NCI-H446 (cell line): ENCODE measurements at regions not wholly inside any gene's neighbourhood (a gene's known extent, or its start where the extent isn't known, plus 50 kb on each side); places are given as distances from the start of the nearest gene placed in this dataset.

Experiments
- DNase-seq, 2 experiments: peaks; one replicate each; lab custom pipeline; 2025; lab: John Stamatoyannopoulos, UW

- no peak for DNase-seq
Observed at GRCh38 chr2:16318051-16318450, 347.6 kb downstream of the CYRIA start.

GRCh38 chr2:16317211-16317830 is 348.3 kb downstream of the CYRIA start:
- no peak for DNase-seq

- no peak for DNase-seq
Observed at GRCh38 chr2:16316456-16317210, 349.0 kb downstream of the CYRIA start.

GRCh38 chr2:16315908-16316307 is 349.7 kb downstream of the CYRIA start:
- DNase-seq = no peak

- DNase-seq = no peak
Observed at GRCh38 chr2:16315458-16315835, 350.2 kb downstream of the CYRIA start.

GRCh38 chr2:16314691-16315457 is 350.8 kb downstream of the CYRIA start:
- no peak for DNase-seq

GRCh38 chr2:16314001-16314400 is 351.6 kb downstream of the CYRIA start:
- DNase-seq = no peak

- DNase-seq = no peak
Observed at GRCh38 chr2:16313235-16313975, 352.2 kb downstream of the CYRIA start.

- no peak for DNase-seq
Observed at GRCh38 chr2:16312771-16313170, 352.9 kb downstream of the CYRIA start.

- DNase-seq = no peak
Observed at GRCh38 chr2:16311521-16312440, 353.9 kb downstream of the CYRIA start.

GRCh38 chr2:16308816-16309215 is 356.8 kb downstream of the CYRIA start:
- DNase-seq = no peak

- DNase-seq = no peak
Observed at GRCh38 chr2:16304876-16305590, 360.6 kb downstream of the CYRIA start.

GRCh38 chr2:16303761-16304160 is 361.9 kb downstream of the CYRIA start:
- DNase-seq = no peak

- no peak for DNase-seq
Observed at GRCh38 chr2:16303273-16303577, 362.4 kb downstream of the CYRIA start.

- no peak for DNase-seq
Observed at GRCh38 chr2:16302431-16303272, 362.3 kb downstream of the MYCN start.

GRCh38 chr2:16301961-16302360 is 361.6 kb downstream of the MYCN start:
- no peak for DNase-seq

GRCh38 chr2:16298866-16299265 is 358.5 kb downstream of the MYCN start:
- DNase-seq = no peak

- DNase-seq = no peak
Observed at GRCh38 chr2:16296331-16297250, 356.2 kb downstream of the MYCN start.

GRCh38 chr2:16296038-16296290 is 355.6 kb downstream of the MYCN start:
- no peak for DNase-seq
